ENCODE measurements at regions not wholly inside any gene's neighbourhood (a gene's known extent, or its start where the extent isn't known, plus 50 kb on each side); places are given as distances from the start of the nearest gene placed in this dataset.

GRCh38 chr7:19491821-19492452, 216.9 kb downstream of the POLR1F start:
- DNase-seq (no peak), ATAC-seq (no peak)
- Mint-ChIP-seq H3K9me3 (no peaks in the 10 kb centered on the region), H3K27me3 (no peaks in the 10 kb centered on the region), H3K36me3 (ENCODE audit: low read depth) (no peaks in the 10 kb centered on the region), H3K4me1 (ENCODE audit: low read depth) (no peaks in the 10 kb centered on the region), H3K4me3 (no peak overlapping the region), H3K27ac (no peak overlapping the region)
- ChIA-PET CTCF (interaction anchor here (0.6 to 1.1 kb wide), 3 partner anchors 13 to 369 kb away, joined by 3 to 4 read pairs (median 3); no protein-coding TSS in a partner anchor), POLR2A (no interaction called here)
- intact Hi-C loops (cut with micrococcal nuclease), result no loop called here
- TF ChIP-seq CTCF (IDR thresholded peaks at IDR 0.05), result peak; percentile 44

GRCh38 chr7:19491371-19491770, 217.5 kb downstream of the POLR1F start:
- ChIA-PET CTCF (interaction anchor here (0.6 to 1.1 kb wide), 2 partner anchors 20 to 369 kb away, joined by 3 read pairs; no protein-coding TSS in a partner anchor), POLR2A (no interaction called here)
- no peak overlapping the region for H3K4me3 Mint-ChIP-seq
- H3K36me3 Mint-ChIP-seq (ENCODE audit: low read depth), result no peaks in the 10 kb centered on the region
- ATAC-seq, result no peak
- intact Hi-C loops (cut with micrococcal nuclease), result no loop called here
- no peaks in the 10 kb centered on the region for H3K27me3 Mint-ChIP-seq
- H3K27ac Mint-ChIP-seq, result no peak overlapping the region
- TF ChIP-seq CTCF (IDR thresholded peaks at IDR 0.05), result no peak
- no peaks in the 10 kb centered on the region for H3K4me1 Mint-ChIP-seq (ENCODE audit: low read depth)
- DNase-seq, result no peak
- H3K9me3 Mint-ChIP-seq, result no peaks in the 10 kb centered on the region

GRCh38 chr7:19489162-19489820, 219.5 kb downstream of the POLR1F start:
- CTCF ChIA-PET, result no interaction called here
- ATAC-seq, result no peak

GRCh38 chr7:19488056-19488455, 220.8 kb downstream of the POLR1F start:
- CTCF ChIA-PET, result no interaction called here

More at GRCh38 chr7:19489162-19489820, 219.5 kb downstream of the POLR1F start:
- Mint-ChIP-seq H3K36me3 (ENCODE audit: low read depth) (no peaks in the 10 kb centered on the region), H3K4me3 (no peak overlapping the region), H3K27ac (no peak overlapping the region), H3K9me3 (no peaks in the 10 kb centered on the region), H3K27me3 (no peaks in the 10 kb centered on the region), H3K4me1 (ENCODE audit: low read depth) (no peaks in the 10 kb centered on the region)
- DNase-seq, result no peak
- intact Hi-C loops (cut with micrococcal nuclease), result no loop called here
- TF ChIP-seq CTCF (IDR thresholded peaks at IDR 0.05), result no peak
- POLR2A ChIA-PET, result no interaction called here

More at GRCh38 chr7:19488056-19488455, 220.8 kb downstream of the POLR1F start:
- no peaks in the 10 kb centered on the region for H3K4me1 Mint-ChIP-seq (ENCODE audit: low read depth)
- intact Hi-C loops (cut with micrococcal nuclease), result no loop called here
- H3K36me3 Mint-ChIP-seq (ENCODE audit: low read depth), result no peaks in the 10 kb centered on the region
- DNase-seq (no peak), ATAC-seq (no peak)
- no peak overlapping the region for H3K4me3 Mint-ChIP-seq
- no peaks in the 10 kb centered on the region for H3K9me3 Mint-ChIP-seq
- POLR2A ChIA-PET, result no interaction called here
- H3K27me3 Mint-ChIP-seq, result no peaks in the 10 kb centered on the region
- no peak for TF ChIP-seq CTCF (IDR thresholded peaks at IDR 0.05)
- H3K27ac Mint-ChIP-seq, result no peak overlapping the region
